GM23338 (cell line): ENCODE measurements at regions not wholly inside any gene's neighbourhood (a gene's known extent, or its start where the extent isn't known, plus 50 kb on each side); places are given as distances from the start of the nearest gene placed in this dataset.
A peak's percentile ranks its signal among the peaks of the same experiment; 100 is the strongest.
"Not testable (repeated sequence)": the region's sequence is repeated elsewhere in the genome, so short reads cannot be mapped to it uniquely, and the experiment has no call there.

ENCODE experiments used
- ATAC-seq: fragments of 200-7000 bp; cut with Tn5 transposase; 3 replicates; pipeline ENCODE4 v1.9.1; 2020
- DNase-seq: peaks from one replicate; pipeline ENCODE4 v3.0.0-alpha.2; 2015; ENCODE audit warnings: low spot score
- H2AFZ ChIP-seq: fragments of 200-600 bp; sonication (generic); 2 replicates; pipeline ENCODE4 v1.8.0; 2016; ENCODE audit warnings: antibody characterized with exemption, mild to moderate bottlenecking, moderate library complexity
- H3F3A ChIP-seq: fragments of 200-600 bp; sonication (generic); replicated peaks from 2 replicates; pipeline ENCODE4 v1.8.0; 2017; ENCODE audit warnings: antibody characterized with exemption, mixed run types, low read depth
- H3K27ac ChIP-seq: fragments of 200-600 bp; sonication (generic); 2 replicates; pipeline ENCODE4 v1.6.1; 2016; ENCODE audit warnings: low read depth
- H3K27me3 ChIP-seq: fragments of 200-600 bp; sonication (generic); 2 replicates; pipeline ENCODE4 v1.8.0; 2016; ENCODE audit warnings: mild to moderate bottlenecking, mixed run types, moderate library complexity; ENCODE audit not compliant: insufficient read depth
- H3K36me3 ChIP-seq: fragments of 200-600 bp; sonication (generic); 2 replicates; pipeline ENCODE4 v1.8.0; 2016; ENCODE audit warnings: mild to moderate bottlenecking; ENCODE audit not compliant: insufficient read depth
- H3K4me1 ChIP-seq: fragments of 200-600 bp; sonication (generic); 2 replicates; pipeline ENCODE4 v1.8.0; 2016; ENCODE audit warnings: mild to moderate bottlenecking, moderate library complexity; ENCODE audit not compliant: insufficient read depth
- H3K4me2 ChIP-seq: fragments of 200-600 bp; sonication (generic); 2 replicates; pipeline ENCODE4 v1.7.1; 2017; ENCODE audit warnings: mixed run types
- H3K4me3 ChIP-seq: fragments of 200-600 bp; sonication (generic); 2 replicates; pipeline ENCODE4 v1.6.1; 2016; ENCODE audit warnings: mixed run types
- H3K79me2 ChIP-seq: fragments of 200-600 bp; sonication (generic); replicated peaks from 2 replicates; pipeline ENCODE4 v1.8.0; 2017; ENCODE audit warnings: mild to moderate bottlenecking; ENCODE audit not compliant: insufficient read depth
- H3K9me2 ChIP-seq: fragments of 200-600 bp; sonication (generic); 2 replicates; pipeline ENCODE4 v1.8.0; 2017; ENCODE audit not compliant: insufficient read depth
- H4K20me1 ChIP-seq: fragments of 200-600 bp; sonication (generic); replicated peaks from 2 replicates; pipeline ENCODE4 v1.8.0; 2017; ENCODE audit warnings: mild to moderate bottlenecking; ENCODE audit not compliant: insufficient read depth
- H3K27ac Mint-ChIP-seq: 2 replicates; pipeline ENCODE4 v1.8.0; 2020; ENCODE audit warnings: inconsistent platforms, mild to moderate bottlenecking, moderate library complexity, mixed read lengths
- H3K27me3 Mint-ChIP-seq: 3 replicates; pipeline ENCODE4 v1.8.0; 2022; ENCODE audit warnings: low read depth, mild to moderate bottlenecking, moderate library complexity, mixed read lengths, inconsistent platforms; ENCODE audit not compliant: insufficient read depth, poor library complexity
- H3K36me3 Mint-ChIP-seq: 3 replicates; pipeline ENCODE4 v1.8.0; 2021; ENCODE audit warnings: low read depth, mild to moderate bottlenecking, inconsistent platforms, moderate library complexity, mixed read lengths
- H3K4me1 Mint-ChIP-seq: 3 replicates; pipeline ENCODE4 v1.8.0; 2020; ENCODE audit warnings: mild to moderate bottlenecking, inconsistent platforms, mixed read lengths
- H3K4me3 Mint-ChIP-seq: 3 replicates; pipeline ENCODE4 v1.8.0; 2021; ENCODE audit warnings: moderate library complexity, mild to moderate bottlenecking, inconsistent platforms, mixed read lengths
- H3K9me3 Mint-ChIP-seq: 3 replicates; pipeline ENCODE4 v1.8.0; 2020; ENCODE audit warnings: moderate library complexity, mild to moderate bottlenecking, inconsistent platforms, mixed read lengths
- CTCF ChIP-seq, 2 experiments: fragments of 200-600 bp in 1 of 2; sonication (generic) in 1 of 2; conservative IDR thresholded peaks; 2 replicates each; pipeline versions ENCODE4 v1.5.1 to v1.6.1; 2016 to 2017; ENCODE audit warnings: antibody characterized with exemption in 2 of 2, low read depth in 2 of 2, mild to moderate bottlenecking in 2 of 2, moderate library complexity in 1 of 2
- ETS1 ChIP-seq: IDR thresholded peaks from 2 replicates; pipeline ENCODE4 v1.6.1; 2016; ENCODE audit warnings: antibody characterized with exemption
- EZH2 ChIP-seq: fragments of 200-600 bp; sonication (generic); IDR thresholded peaks from one replicate; pipeline ENCODE4 v1.8.0; 2017; ENCODE audit warnings: antibody characterized with exemption, mild to moderate bottlenecking, low read depth; ENCODE audit not compliant: unreplicated experiment
- EZH2phosphoT487 ChIP-seq: fragments of 200-600 bp; sonication (generic); IDR thresholded peaks from one replicate; pipeline ENCODE4 v1.8.1; 2018; ENCODE audit warnings: antibody characterized with exemption; ENCODE audit not compliant: unreplicated experiment
- JUNB ChIP-seq: IDR thresholded peaks from one replicate; pipeline ENCODE4 v1.6.1; 2016; ENCODE audit warnings: antibody characterized with exemption; ENCODE audit not compliant: unreplicated experiment
- NANOG ChIP-seq: IDR thresholded peaks from 2 replicates; pipeline ENCODE4 v1.6.1; 2016; ENCODE audit warnings: antibody characterized with exemption, borderline replicate concordance
- POLR2AphosphoS5 ChIP-seq: IDR thresholded peaks from 2 replicates; pipeline ENCODE4 v1.6.1; 2016; ENCODE audit warnings: antibody characterized with exemption, low read depth
- STAT1 ChIP-seq: IDR thresholded peaks from one replicate; pipeline ENCODE4 v1.6.1; 2016; ENCODE audit warnings: antibody characterized with exemption; ENCODE audit not compliant: unreplicated experiment
- ZNF331 ChIP-seq: fragments of 250-450 bp; sonication (Bioruptor Pico); IDR thresholded peaks from 2 replicates; pipeline ENCODE4 v1.5.0; 2020; ENCODE audit warnings: low read depth, mild to moderate bottlenecking, moderate library complexity
- ZNF462 ChIP-seq: fragments of 250-450 bp; sonication (Bioruptor Pico); IDR thresholded peaks from 2 replicates; pipeline ENCODE4 v1.5.0; 2020; ENCODE audit warnings: mild to moderate bottlenecking, moderate library complexity

GRCh38 chr1:82141390-82141789, 340.7 kb downstream of the ADGRL2 start (continued):
- TF ChIP-seq NANOG (no peak), POLR2AphosphoS5 (no peak)

- Histone ChIP-seq H3K27me3 (no peaks in the 10 kb centered on the region), H2AFZ (no peak overlapping the region), H3K36me3 (no peaks in the 10 kb centered on the region), H3K27ac (no peak overlapping the region), H3K4me3 (no peak overlapping the region), H3K9me2 (no peaks in the 10 kb centered on the region), H3K4me2 (no peak overlapping the region), H3F3A (no peaks in the 10 kb centered on the region), H3K79me2 (no peaks in the 10 kb centered on the region), H4K20me1 (no peaks in the 10 kb centered on the region), H3K4me1 (peaks cover 10% of the 10 kb centered on the region)
- H3K9me3 Mint-ChIP-seq, result no peaks in the 10 kb centered on the region
- DNase-seq (no peak), ATAC-seq (no peak)
- H3K36me3 Mint-ChIP-seq, result no peaks in the 10 kb centered on the region
- no peak overlapping the region for H3K4me3 Mint-ChIP-seq
- H3K27ac Mint-ChIP-seq, result no peak overlapping the region
- H3K4me1 Mint-ChIP-seq, result peaks cover 16% of the 10 kb centered on the region
- TF ChIP-seq EZH2phosphoT487 (no peak), ETS1 (no peak), STAT1 (no peak), ZNF331 (CRISPR knock-in tag) (no peak), ZNF462 (CRISPR knock-in tag) (no peak), CTCF (conservative IDR thresholded peaks at IDR 0.05; ENCODE audit: low read depth in 2 of 2) (no peak), EZH2 (no peak), NANOG (no peak), POLR2AphosphoS5 (no peak), JUNB (no peak)
- peaks cover 2% of the 10 kb centered on the region for H3K27me3 Mint-ChIP-seq
Observed at GRCh38 chr1:82139751-82140468, 339.2 kb downstream of the ADGRL2 start.

GRCh38 chr1:82136351-82136750, 335.6 kb downstream of the ADGRL2 start:
- H3K9me3 Mint-ChIP-seq, H4K20me1 ChIP-seq, ATAC-seq, H3F3A ChIP-seq, H3K36me3 Mint-ChIP-seq, H3K27me3 Mint-ChIP-seq, H3K4me3 Mint-ChIP-seq, H3K27me3 ChIP-seq, H3K9me2 ChIP-seq, H3K79me2 ChIP-seq, H3K4me1 ChIP-seq, H3K4me1 Mint-ChIP-seq, H2AFZ ChIP-seq, H3K36me3 ChIP-seq, DNase-seq: not testable (repeated sequence)
- H3K4me3 ChIP-seq, result peak overlapping the region; percentile 44
- peak overlapping the region; percentile 9; the same call in 1 of the 2 replicates for H3K4me2 ChIP-seq
- peak overlapping the region; percentile 70; the same call in 1 of the 2 replicates for H3K27ac ChIP-seq
- peak overlapping the region; percentile 62; the same call in 1 of the 2 replicates for H3K27ac Mint-ChIP-seq
